SK-N-SH (cell line): ENCODE measurements at regions not wholly inside any gene's neighbourhood (a gene's known extent, or its start where the extent isn't known, plus 50 kb on each side); places are given as distances from the start of the nearest gene placed in this dataset.

Experiments used
- CTCF ChIA-PET: fragments of 300-600, 350-600 bp; formaldehyde crosslinking; extraction: SDS; loops from one replicate; lab custom pipeline; 2021; lab: Yijun Ruan, JAX
- POLR2A ChIA-PET: fragments of 350-600 bp; sonication (Branson Sonifier 250); formaldehyde crosslinking; extraction: SDS; loops from one replicate; lab custom pipeline; 2020; ENCODE audit warnings: antibody characterized with exemption, inconsistent platforms; lab: Yijun Ruan, JAX
- DNase-seq: peaks from one replicate; pipeline ENCODE4 v3.0.0; 2012
- H2AFZ ChIP-seq: fragments of 200-600 bp; sonication (generic); 2 replicates; pipeline ENCODE4 v1.8.1; 2016; ENCODE audit warnings: antibody characterized with exemption, mild to moderate bottlenecking, low read depth
- H3F3A ChIP-seq: fragments of 200-600 bp; sonication (generic); replicated peaks from 2 replicates; pipeline ENCODE3; 2016; ENCODE audit warnings: antibody characterized with exemption, mild to moderate bottlenecking; ENCODE audit not compliant: insufficient read depth
- H3K27ac ChIP-seq, 2 experiments: fragments of 200-500 bp in 1 of 2; fragments of 200-600 bp in 1 of 2; sonication (Bioruptor generic) in 1 of 2; sonication (generic), shearing (Covaris generic) in 1 of 2; 2 replicates each; pipeline versions ENCODE4 v1.5.1 to v1.6.1; 2014 to 2016; ENCODE audit warnings: low read depth in 2 of 2, inconsistent platforms in 1 of 2, low read length in 1 of 2, mild to moderate bottlenecking in 1 of 2, mixed read lengths in 1 of 2
- H3K27me3 ChIP-seq: fragments of 200-600 bp; sonication (generic), shearing (Covaris generic); 2 replicates; pipeline ENCODE4 v1.6.1; 2016; ENCODE audit warnings: mixed run types; ENCODE audit not compliant: insufficient read depth
- H3K36me3 ChIP-seq, 2 experiments: fragments of 200-500 bp in 1 of 2; fragments of 200-600 bp in 1 of 2; sonication (Bioruptor generic) in 1 of 2; sonication (generic) in 1 of 2; replicated peaks in 1 of 2; 2 replicates each; pipeline versions ENCODE3 to v1.5.1; 2014 to 2016; ENCODE audit warnings: low read length in 1 of 2, mild to moderate bottlenecking in 1 of 2; ENCODE audit not compliant: insufficient read depth in 2 of 2, control insufficient read depth in 1 of 2
- H3K4me1 ChIP-seq, 2 experiments: fragments of 200-500 bp in 1 of 2; fragments of 200-600 bp in 1 of 2; sonication (Bioruptor generic) in 1 of 2; sonication (generic), shearing (Covaris generic) in 1 of 2; 2 replicates each; pipeline versions ENCODE4 v1.5.1 to v1.6.1; 2014 to 2016; ENCODE audit warnings: low read depth in 1 of 2, low read length in 1 of 2, mixed run types in 1 of 2; ENCODE audit not compliant: insufficient read depth in 2 of 2, control insufficient read depth in 1 of 2
- H3K4me2 ChIP-seq: fragments of 200-600 bp; sonication (generic), shearing (Covaris generic); 2 replicates; pipeline ENCODE4 v1.6.1; 2017; ENCODE audit warnings: mixed run types
- H3K4me3 ChIP-seq, 2 experiments: fragments of 200-500 bp in 1 of 2; fragments of 200-600 bp in 1 of 2; sonication (Bioruptor generic) in 1 of 2; sonication (generic), shearing (Covaris generic) in 1 of 2; 2 replicates each; pipeline versions ENCODE4 v1.5.1 to v1.8.1; 2014 to 2016; ENCODE audit warnings: low read depth in 2 of 2, inconsistent platforms in 1 of 2, low read length in 1 of 2, mild to moderate bottlenecking in 1 of 2, mixed read lengths in 1 of 2, moderate library complexity in 1 of 2
- H3K79me2 ChIP-seq: fragments of 200-600 bp; sonication (generic); 2 replicates; pipeline ENCODE4 v1.8.1; 2017; ENCODE audit warnings: mild to moderate bottlenecking; ENCODE audit not compliant: insufficient read depth
- H3K9ac ChIP-seq: fragments of 200-600 bp; sonication (generic); 2 replicates; pipeline ENCODE4 v1.6.1; 2017; ENCODE audit warnings: mixed run types
- H3K9me2 ChIP-seq: fragments of 200-600 bp; sonication (generic); 2 replicates; pipeline ENCODE4 v1.6.1; 2017; ENCODE audit warnings: mixed run types
- H3K9me3 ChIP-seq: fragments of 200-600 bp; sonication (generic); 2 replicates; pipeline ENCODE4 v1.6.1; 2017; ENCODE audit warnings: mixed run types, mild to moderate bottlenecking, moderate library complexity
- H4K20me1 ChIP-seq: fragments of 200-600 bp; sonication (generic); 2 replicates; pipeline ENCODE4 v1.6.1; 2017; ENCODE audit warnings: mild to moderate bottlenecking, mixed run types; ENCODE audit not compliant: insufficient read depth
- CHD2 ChIP-seq: fragments of 150-350 bp; IDR thresholded peaks from 2 replicates; pipeline ENCODE4 v1.6.1; 2018; ENCODE audit warnings: low read length; ENCODE audit not compliant: partially characterized antibody
- EZH2phosphoT487 ChIP-seq: fragments of 200-600 bp; sonication (generic); IDR thresholded peaks from 2 replicates; pipeline ENCODE4 v1.6.1; 2017; ENCODE audit warnings: low read depth, mixed run types, mild to moderate bottlenecking, antibody characterized with exemption, moderate library complexity, borderline replicate concordance
- FOSL2 ChIP-seq: IDR thresholded peaks from 2 replicates; pipeline ENCODE4 v1.4.0; 2012; ENCODE audit warnings: low read depth, mild to moderate bottlenecking, moderate library complexity, borderline replicate concordance
- FOXM1 ChIP-seq: IDR thresholded peaks from 2 replicates; pipeline ENCODE4 v1.4.0; 2012; ENCODE audit warnings: low read depth, mild to moderate bottlenecking
- GATA2 ChIP-seq: sonication (generic); formaldehyde crosslinking; IDR thresholded peaks from 2 replicates; pipeline ENCODE4 v1.5.0; 2020; ENCODE audit warnings: mild to moderate bottlenecking, missing genetic modification reagents
- JUND ChIP-seq: IDR thresholded peaks from 2 replicates; pipeline ENCODE4 v1.4.0; 2012
- MXI1 ChIP-seq: IDR thresholded peaks from 2 replicates; pipeline ENCODE4 v1.6.1; 2012; ENCODE audit warnings: mild to moderate bottlenecking, low read depth, low read length, improper control_type of control experiment
- NFIC ChIP-seq: IDR thresholded peaks from 2 replicates; pipeline ENCODE4 v1.4.0; 2012; ENCODE audit warnings: borderline replicate concordance
- RFX5 ChIP-seq: IDR thresholded peaks from 2 replicates; pipeline ENCODE4 v1.6.1; 2012; ENCODE audit warnings: mild to moderate bottlenecking, improper control_type of control experiment, low read length
- ZBTB33 ChIP-seq: IDR thresholded peaks from 2 replicates; pipeline ENCODE4 v1.4.0; 2012; ENCODE audit warnings: low read depth, borderline replicate concordance
- WGBS: methylation state at CpG from one replicate; pipeline ENCODE4 v1.1.6; 2017; ENCODE audit warnings: low lambda C conversion rate; 5-methylcytosine and 5-hydroxymethylcytosine counted together
- TF ChIP-seq, protein P1 (sequence below): IDR thresholded peaks from 2 replicates; pipeline ENCODE4; 2012
- TF ChIP-seq, protein P2 (sequence below): IDR thresholded peaks from 2 replicates; pipeline ENCODE4 v1.4.0; 2012; ENCODE audit warnings: low read depth, borderline replicate concordance

DNA sequence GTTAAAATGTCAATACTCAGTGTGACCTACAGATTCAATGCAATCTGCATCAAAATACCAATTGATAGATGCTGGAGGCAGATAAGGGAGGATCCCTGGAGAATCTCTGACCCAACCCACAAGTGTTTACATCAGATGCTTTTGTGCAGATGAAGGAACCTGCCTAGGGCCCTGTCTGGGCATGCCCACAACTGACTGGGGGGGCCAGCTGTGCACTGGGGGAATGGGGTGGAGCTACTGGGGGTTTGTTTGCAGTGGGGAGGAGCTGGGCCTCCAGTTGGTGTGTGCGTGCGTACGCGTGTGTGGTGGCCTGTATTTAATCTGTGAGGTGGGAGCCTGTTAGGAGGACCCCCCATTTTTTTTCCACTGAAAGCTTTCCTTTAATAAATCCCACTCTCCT is 244.9 kb downstream of the TRIM36 start:
- Histone ChIP-seq H3F3A (no peaks in the 10 kb centered on the region), H2AFZ (no peak overlapping the region), H3K36me3 (no peaks in the 10 kb centered on the region), H3K79me2 (no peaks in the 10 kb centered on the region), H3K27ac (no peak overlapping the region), H3K4me1 (no peaks in the 10 kb centered on the region), H4K20me1 (no peaks in the 10 kb centered on the region), H3K4me2 (no peak overlapping the region), H3K4me3 (no peak overlapping the region), H3K9me2 (no peaks in the 10 kb centered on the region), H3K9ac (no peak overlapping the region), H3K27me3 (no peaks in the 10 kb centered on the region), H3K9me3 (no peaks in the 10 kb centered on the region)
- DNase-seq = peak; percentile 9
- TF ChIP-seq FOSL2 (no peak), MXI1 (no peak), FOXM1 (no peak), GATA2 (CRISPR knock-in tag) (no peak), NFIC (no peak), EZH2phosphoT487 (no peak), RFX5 (no peak), CHD2 (no peak), JUND (no peak)
- TF ChIP-seq, protein P1, sequence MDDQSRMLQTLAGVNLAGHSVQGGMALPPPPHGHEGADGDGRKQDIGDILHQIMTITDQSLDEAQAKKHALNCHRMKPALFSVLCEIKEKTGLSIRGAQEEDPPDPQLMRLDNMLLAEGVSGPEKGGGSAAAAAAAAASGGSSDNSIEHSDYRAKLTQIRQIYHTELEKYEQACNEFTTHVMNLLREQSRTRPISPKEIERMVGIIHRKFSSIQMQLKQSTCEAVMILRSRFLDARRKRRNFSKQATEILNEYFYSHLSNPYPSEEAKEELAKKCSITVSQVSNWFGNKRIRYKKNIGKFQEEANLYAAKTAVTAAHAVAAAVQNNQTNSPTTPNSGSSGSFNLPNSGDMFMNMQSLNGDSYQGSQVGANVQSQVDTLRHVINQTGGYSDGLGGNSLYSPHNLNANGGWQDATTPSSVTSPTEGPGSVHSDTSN = no peak
- TF ChIP-seq, protein P2, sequence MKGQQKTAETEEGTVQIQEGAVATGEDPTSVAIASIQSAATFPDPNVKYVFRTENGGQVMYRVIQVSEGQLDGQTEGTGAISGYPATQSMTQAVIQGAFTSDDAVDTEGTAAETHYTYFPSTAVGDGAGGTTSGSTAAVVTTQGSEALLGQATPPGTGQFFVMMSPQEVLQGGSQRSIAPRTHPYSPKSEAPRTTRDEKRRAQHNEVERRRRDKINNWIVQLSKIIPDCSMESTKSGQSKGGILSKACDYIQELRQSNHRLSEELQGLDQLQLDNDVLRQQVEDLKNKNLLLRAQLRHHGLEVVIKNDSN = no peak
- ChIA-PET CTCF (no interaction called here), POLR2A (no interaction called here)
- 33% methylated on average over 4 of the region's 4 CpGs for WGBS

DNA sequence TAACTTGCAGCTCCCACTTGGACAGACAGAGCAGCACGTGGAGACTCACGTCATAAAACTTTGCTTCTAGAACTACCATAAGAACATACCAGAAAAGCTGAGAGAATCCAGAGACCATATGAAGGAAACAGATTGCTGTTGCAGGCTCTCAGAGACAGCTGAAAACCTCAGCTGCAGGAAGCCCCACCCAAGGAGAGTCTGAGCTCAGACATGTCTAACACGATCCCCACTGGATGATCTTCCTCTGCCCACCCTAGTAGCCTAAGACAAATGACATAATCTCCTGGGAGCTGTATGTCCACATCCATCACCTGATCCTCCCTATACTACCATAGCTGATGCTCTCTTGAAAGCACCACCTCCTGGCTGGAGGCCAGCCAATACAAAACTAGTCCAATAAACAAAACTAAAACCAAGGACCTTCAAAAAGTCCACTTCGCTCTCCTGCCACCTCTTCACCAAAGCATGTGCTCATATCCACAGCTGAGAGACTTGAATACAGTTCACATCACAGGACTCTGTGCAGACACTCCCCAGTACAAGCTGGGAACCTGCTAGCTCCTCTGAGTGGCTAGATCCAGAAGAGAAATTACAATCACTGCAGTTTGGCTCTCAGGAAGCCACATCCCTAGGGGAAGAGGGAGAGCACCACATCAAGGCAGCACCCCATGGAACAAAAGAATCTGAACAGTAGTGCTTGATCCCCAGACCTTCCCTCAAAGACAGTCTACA is 257.4 kb downstream of the TRIM36 start:
- DNase-seq = no peak
- CTCF ChIA-PET = no interaction called here
- POLR2A ChIA-PET = interaction anchor here (0.6 kb wide), 1 partner anchor 106 kb away, joined by 3 read pairs; no protein-coding TSS in a partner anchor
- 1% methylated on average over 4 of the region's 4 CpGs for WGBS
- Histone ChIP-seq H3K27me3 (no peaks in the 10 kb centered on the region), H3K4me1 (no peaks in the 10 kb centered on the region), H3K9ac (no peak overlapping the region), H3K9me3 (peaks cover 9% of the 10 kb centered on the region; the same call in 1 of the 2 replicates), H3F3A (no peaks in the 10 kb centered on the region), H3K79me2 (no peaks in the 10 kb centered on the region), H3K4me3 (no peak overlapping the region), H3K9me2 (no peaks in the 10 kb centered on the region), H3K27ac (no peak overlapping the region), H3K4me2 (no peak overlapping the region), H3K36me3 (no peaks in the 10 kb centered on the region), H4K20me1 (no peaks in the 10 kb centered on the region), H2AFZ (no peak overlapping the region)
- TF ChIP-seq ZBTB33 = no peak
- TF ChIP-seq, protein P2 = no peak
